ENCODE measurements at regions not wholly inside any gene's neighbourhood (a gene's known extent, or its start where the extent isn't known, plus 50 kb on each side); places are given as distances from the start of the nearest gene placed in this dataset.

GRCh38 chr3:187902041-187902471 lies 156.8 kb upstream of the BCL6 start:
- DNase-seq (ENCODE audit: low spot score) = no peak

GRCh38 chr3:187902936-187903335 lies 157.7 kb upstream of the BCL6 start:
- DNase-seq (ENCODE audit: low spot score) = no peak

GRCh38 chr3:187903697-187904096 lies 158.4 kb upstream of the BCL6 start:
- no peak for DNase-seq (ENCODE audit: low spot score)

- no peak for DNase-seq (ENCODE audit: low spot score)
These were observed 161.1 kb upstream of the BCL6 start for GRCh38 chr3:187906416-187906815.

GRCh38 chr3:187906920-187907319 lies 161.7 kb upstream of the BCL6 start:
- no peak for DNase-seq (ENCODE audit: low spot score)

GRCh38 chr3:187909866-187910265 lies 164.6 kb upstream of the BCL6 start:
- no peak for DNase-seq (ENCODE audit: low spot score)

GRCh38 chr3:187912007-187912406 lies 166.7 kb upstream of the BCL6 start:
- DNase-seq (ENCODE audit: low spot score) = no peak

- DNase-seq (ENCODE audit: low spot score) = peak; percentile 78
These were observed 168.4 kb upstream of the BCL6 start for GRCh38 chr3:187913617-187914033.

- peak; percentile 9 for DNase-seq (ENCODE audit: low spot score)
These were observed 169.0 kb upstream of the BCL6 start for GRCh38 chr3:187914231-187914630.

- DNase-seq (ENCODE audit: low spot score) = no peak
These were observed 170.8 kb upstream of the BCL6 start for GRCh38 chr3:187916072-187916471.

- DNase-seq (ENCODE audit: low spot score) = no peak
These were observed 172.9 kb upstream of the BCL6 start for GRCh38 chr3:187918081-187918644.

GRCh38 chr3:187919048-187919447 lies 173.8 kb upstream of the BCL6 start:
- DNase-seq (ENCODE audit: low spot score) = no peak

- DNase-seq (ENCODE audit: low spot score) = no peak
These were observed 174.3 kb upstream of the BCL6 start for GRCh38 chr3:187919544-187919943.

- DNase-seq (ENCODE audit: low spot score) = no peak
These were observed 174.8 kb upstream of the BCL6 start for GRCh38 chr3:187920030-187920429.

- DNase-seq (ENCODE audit: low spot score) = no peak
These were observed 175.6 kb upstream of the BCL6 start for GRCh38 chr3:187920913-187921312.

GRCh38 chr3:187921391-187922074 lies 176.3 kb upstream of the BCL6 start:
- no peak for DNase-seq (ENCODE audit: low spot score)

GRCh38 chr3:187922704-187923416 lies 177.6 kb upstream of the BCL6 start:
- DNase-seq (ENCODE audit: low spot score) = no peak

- DNase-seq (ENCODE audit: low spot score) = no peak
These were observed 179.4 kb upstream of the BCL6 start for GRCh38 chr3:187924651-187925050.

GRCh38 chr3:187925326-187925725 lies 180.1 kb upstream of the BCL6 start:
- DNase-seq (ENCODE audit: low spot score) = no peak

GRCh38 chr3:187926620-187927019 lies 181.4 kb upstream of the BCL6 start:
- no peak for DNase-seq (ENCODE audit: low spot score)

- DNase-seq (ENCODE audit: low spot score) = no peak
These were observed 182.3 kb upstream of the BCL6 start for GRCh38 chr3:187927565-187927964.

- DNase-seq (ENCODE audit: low spot score) = no peak
These were observed 184.0 kb upstream of the BCL6 start for GRCh38 chr3:187929112-187929816.

GRCh38 chr3:187930021-187930420 lies 184.8 kb upstream of the BCL6 start:
- no peak for DNase-seq (ENCODE audit: low spot score)

All from LoVo (cell line).